DLD1 (cell line): ENCODE measurements at regions not wholly inside any gene's neighbourhood (a gene's known extent, or its start where the extent isn't known, plus 50 kb on each side); places are given as distances from the start of the nearest gene placed in this dataset.

Experiments used
- in situ Hi-C: cut with HindIII; loops from 2 replicates; pipeline ENCODE4 v1.10.0; 2017; ENCODE audit warnings: low sequenced_read_pairs

GRCh38 chr13:20351281-20352022, 119.3 kb upstream of the GJB6 start:
- in situ Hi-C loops, result no loop called here

DNA sequence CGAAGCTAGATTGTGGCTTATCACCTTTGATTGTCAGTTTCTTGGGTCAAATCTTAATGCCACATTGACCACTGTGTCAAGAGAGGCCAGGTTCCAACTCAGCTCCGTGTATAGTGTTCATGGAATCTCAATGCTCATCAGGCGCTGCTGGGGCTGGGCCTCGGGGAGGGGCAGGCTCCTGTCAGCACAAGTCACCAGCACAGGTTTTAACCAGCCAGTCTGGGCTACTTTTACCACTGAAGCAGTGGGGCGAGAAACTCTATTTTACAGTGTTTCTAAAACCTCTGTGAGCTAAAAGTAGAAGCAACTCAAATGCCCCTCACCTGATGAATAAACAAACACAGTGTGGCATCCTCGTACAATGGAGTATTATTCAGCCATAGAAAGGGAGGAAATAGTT, 118.7 kb upstream of the GJB6 start:
- in situ Hi-C loops, result no loop called here

DNA sequence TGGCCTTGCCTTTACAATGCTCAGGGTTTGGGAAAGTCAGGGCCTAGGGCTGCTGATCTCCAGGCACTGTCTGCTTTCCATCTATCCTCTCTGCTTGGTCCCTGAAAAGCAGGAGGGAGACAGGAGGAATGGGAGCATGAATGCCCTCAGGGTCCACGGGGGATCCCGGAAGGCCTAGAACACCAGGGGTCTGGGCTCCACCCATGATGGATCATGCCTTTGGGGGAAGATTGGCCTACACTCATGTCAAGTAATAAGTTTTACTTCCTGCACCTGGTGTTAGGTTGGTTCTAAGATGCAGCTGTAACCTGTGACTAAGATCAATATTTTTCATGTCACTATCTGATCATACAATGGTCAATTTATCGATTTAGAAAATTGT, 118.3 kb upstream of the GJB6 start:
- in situ Hi-C loops, result no loop called here

GRCh38 chr13:20349564-20350381, 117.7 kb upstream of the GJB6 start:
- in situ Hi-C loops, result loop anchor here (5.0 kb wide), 1 partner anchor 97 kb away; no protein-coding TSS in a partner anchor

- in situ Hi-C loops, result loop anchor here (5.0 kb wide), 1 partner anchor 97 kb away; no protein-coding TSS in a partner anchor
Observed at GRCh38 chr13:20348645-20349408, 116.7 kb upstream of the GJB6 start.

- in situ Hi-C loops, result loop anchor here (5.0 kb wide), 1 partner anchor 96 kb away; no protein-coding TSS in a partner anchor
Observed at GRCh38 chr13:20348018-20348417, 115.9 kb upstream of the GJB6 start.

DNA sequence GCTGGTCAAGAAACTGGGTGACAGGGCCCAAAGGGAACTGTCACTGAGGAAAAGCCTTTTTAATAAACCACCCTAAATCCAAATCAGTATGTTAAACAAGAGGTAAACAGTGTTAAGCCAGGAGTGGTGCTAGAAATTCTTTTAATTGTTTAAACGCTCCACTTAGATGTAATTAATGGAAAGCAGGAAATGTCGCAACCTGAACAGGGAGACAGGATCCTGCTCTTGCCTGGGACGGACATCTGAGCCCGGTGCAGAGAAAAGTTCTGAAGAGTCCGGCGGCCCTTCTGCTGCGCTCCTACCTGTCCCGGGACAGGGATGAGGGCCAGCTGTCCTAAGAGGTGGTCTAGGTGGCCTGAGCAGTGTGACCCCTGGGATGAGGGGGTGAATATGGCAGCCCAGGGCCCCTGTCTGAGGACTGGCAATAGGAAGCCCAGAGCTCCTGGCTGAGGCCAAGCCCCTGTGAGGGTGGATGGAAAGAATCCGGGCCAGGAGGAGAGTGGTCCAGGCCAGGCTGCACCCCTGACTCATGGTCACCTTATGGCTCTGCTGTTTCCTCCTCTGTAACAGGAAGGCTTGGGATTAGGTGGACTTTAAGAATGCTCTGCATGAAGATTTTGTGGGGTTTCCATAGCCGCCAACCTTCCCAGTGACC, 112.8 kb upstream of the GJB6 start:
- in situ Hi-C loops, result loop anchor here (5.0 kb wide), 1 partner anchor 93 kb away; no protein-coding TSS in a partner anchor

- in situ Hi-C loops, result no loop called here
Observed at GRCh38 chr13:20342311-20342710, 110.2 kb upstream of the GJB6 start.

DNA sequence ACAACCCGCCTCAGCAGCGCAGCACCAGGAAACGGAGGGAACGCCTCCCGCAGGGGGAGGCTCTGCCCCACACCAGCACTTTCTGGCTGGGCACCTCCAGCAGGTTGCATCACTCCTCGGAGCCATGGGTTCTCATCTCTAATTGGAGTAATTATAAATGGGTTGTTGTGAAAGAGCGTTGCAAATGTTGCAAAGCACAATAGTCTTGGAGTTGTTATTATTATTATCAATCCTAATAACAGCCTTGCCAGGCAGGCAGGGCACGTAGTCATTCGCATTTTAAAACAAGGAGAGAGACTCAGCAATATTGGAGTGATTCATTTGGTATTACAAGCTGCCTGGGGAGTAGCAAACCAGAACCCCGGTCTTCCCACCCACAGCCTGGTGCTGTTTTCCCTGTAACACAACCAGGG, 108.6 kb upstream of the GJB6 start:
- in situ Hi-C loops, result no loop called here

GRCh38 chr13:20340136-20340758, 108.1 kb upstream of the GJB6 start:
- in situ Hi-C loops, result no loop called here

DNA sequence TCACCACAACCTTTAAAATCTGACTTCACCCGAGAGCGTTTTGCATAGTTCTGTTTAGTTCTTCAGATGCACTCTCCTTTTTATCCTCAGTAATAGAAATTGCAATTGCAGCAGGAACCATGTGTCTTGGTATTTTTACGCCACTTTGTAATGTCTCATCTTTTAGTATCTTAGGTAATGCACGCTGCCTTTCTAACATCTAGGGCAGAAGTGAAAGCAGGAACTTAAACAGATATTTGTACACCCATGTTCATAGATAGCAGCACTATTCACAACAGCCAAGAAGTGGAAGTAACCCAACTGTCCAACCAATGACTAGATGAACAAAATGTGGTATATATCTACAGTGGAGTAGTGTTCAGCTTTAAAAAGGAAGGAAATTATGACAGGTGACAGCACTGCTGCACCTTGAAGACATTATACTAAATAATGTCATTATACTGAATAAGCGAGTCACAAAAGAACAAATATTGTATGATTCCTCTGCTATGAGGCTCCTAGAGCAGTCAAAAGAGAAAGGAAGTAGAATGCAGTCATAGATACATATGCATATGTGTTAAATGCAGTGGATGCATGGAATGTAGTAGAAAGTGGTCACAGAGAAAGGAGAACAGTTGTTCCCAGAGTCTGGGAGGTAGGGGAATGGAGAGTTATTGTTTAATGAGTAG, 105.9 kb upstream of the GJB6 start:
- in situ Hi-C loops, result no loop called here

DNA sequence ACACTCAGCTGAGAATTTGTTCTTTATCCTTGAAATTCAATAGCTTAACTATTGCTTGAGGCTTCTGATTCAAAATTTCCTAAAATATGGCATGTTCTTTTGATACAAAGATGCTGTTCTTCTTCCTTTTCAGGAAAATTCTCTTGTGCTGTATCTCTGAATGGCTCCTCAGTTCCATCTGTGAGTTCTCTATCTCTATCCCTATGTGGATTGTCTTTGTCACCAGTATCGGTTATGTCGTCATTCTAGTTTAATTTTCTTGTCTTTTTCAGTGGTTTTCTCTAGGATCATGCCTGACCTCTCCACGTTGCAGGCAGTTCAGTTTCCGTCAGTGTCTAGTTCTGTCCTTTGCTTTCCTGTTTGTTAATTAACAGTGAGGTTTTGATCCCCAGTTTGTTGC, 104.6 kb upstream of the GJB6 start:
- in situ Hi-C loops, result no loop called here

- in situ Hi-C loops, result no loop called here
Observed at GRCh38 chr13:20334309-20334708, 102.2 kb upstream of the GJB6 start.

DNA sequence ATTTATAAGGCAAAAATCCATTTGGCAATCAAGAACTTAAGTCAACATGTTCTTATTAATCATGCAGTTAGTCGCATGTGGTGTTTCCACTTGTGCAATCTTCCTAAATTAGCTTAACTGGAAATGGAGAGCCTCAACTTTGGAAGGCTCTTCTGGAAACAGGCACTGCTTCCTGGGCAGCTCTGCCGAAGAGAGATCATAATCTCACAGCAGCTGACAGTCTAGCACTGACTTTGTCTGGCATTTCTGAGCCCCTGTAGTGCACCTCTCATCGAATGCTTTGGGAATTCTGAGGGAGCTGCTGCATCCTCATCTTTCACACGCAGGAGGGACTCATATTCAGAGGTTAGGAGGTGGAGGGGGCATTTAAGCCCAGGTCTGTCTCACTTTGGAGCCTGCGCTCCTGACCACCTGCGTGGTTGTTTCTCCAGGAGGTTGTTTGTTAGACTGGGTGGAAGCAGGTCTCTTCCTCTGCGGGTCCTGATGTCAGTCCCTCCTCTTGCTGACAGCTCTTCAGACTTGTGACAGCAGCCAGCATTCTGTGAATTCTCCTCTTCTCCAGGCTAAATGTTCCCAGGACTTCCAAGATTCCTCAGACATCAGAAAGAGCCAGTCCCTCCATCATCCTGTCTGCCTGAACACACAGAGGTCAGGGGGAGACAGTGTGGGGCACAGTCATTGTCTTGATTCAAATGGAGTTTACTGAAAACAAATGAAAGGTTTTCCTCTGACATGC, 100.4 kb upstream of the GJB6 start:
- in situ Hi-C loops, result no loop called here

- in situ Hi-C loops, result no loop called here
Observed at GRCh38 chr13:20331949-20332348, 99.8 kb upstream of the GJB6 start.

- in situ Hi-C loops, result no loop called here
Observed at GRCh38 chr13:20331419-20331818, 99.3 kb upstream of the GJB6 start.

- in situ Hi-C loops, result no loop called here
Observed at GRCh38 chr13:20326809-20327208, 94.7 kb upstream of the GJB6 start.

- in situ Hi-C loops, result no loop called here
Observed at GRCh38 chr13:20326276-20326675, 94.2 kb upstream of the GJB6 start.

GRCh38 chr13:20320885-20321284, 88.8 kb upstream of the GJB6 start:
- in situ Hi-C loops, result no loop called here
